HepG2 (cell line): ENCODE measurements at regions not wholly inside any gene's neighbourhood (a gene's known extent, or its start where the extent isn't known, plus 50 kb on each side); places are given as distances from the start of the nearest gene placed in this dataset.

Source experiments
- ATAC-seq: fragments of 200-7000 bp; cut with Tn5 transposase; 3 replicates; pipeline ENCODE4 v1.9.1; 2020; ENCODE audit warnings: mild to moderate bottlenecking, moderate library complexity
- BruUV-seq: library from RNA; stranded (reverse); fragments of 400-500 nt; replicated peaks from 2 replicates; lab custom pipeline; 2021; lab: Mats Ljungman, UMichigan
- CTCF ChIA-PET: fragments of 300-600 bp; formaldehyde crosslinking; extraction: SDS; loops from one replicate; lab custom pipeline; 2021; ENCODE audit warnings: low total read pairs, inconsistent platforms, low intra/inter-chr PET ratio; lab: Yijun Ruan, JAX
- POLR2A ChIA-PET: fragments of 350-600 bp; sonication (Branson Sonifier 250); formaldehyde crosslinking; loops from one replicate; lab custom pipeline; 2020; ENCODE audit warnings: antibody characterized with exemption, inconsistent platforms; lab: Yijun Ruan, JAX
- DNase-seq: peaks from one replicate; pipeline ENCODE4 v3.0.0-alpha.2; 2015; ENCODE audit warnings: low spot score
- FAIRE-seq: peaks from 3 replicates; lab custom pipeline; 2011; peaks lifted over from hg19 to GRCh38; lab: Jason Lieb, UNC
- H2AFZ ChIP-seq: one replicate; pipeline ENCODE4 v1.6.1; 2011; ENCODE audit warnings: low read length, inconsistent platforms
- H3K27ac ChIP-seq: fragments of 300-600 bp; 3 replicates; pipeline ENCODE4 v1.8.0; 2011; ENCODE audit warnings: mixed run types, mild to moderate bottlenecking, mixed read lengths, low read length, inconsistent platforms; ENCODE audit not compliant: insufficient read depth; ENCODE audit errors: extremely low read length
- H3K27me3 ChIP-seq, 2 experiments: fragments of 200-600 bp in 1 of 2; 2 replicates in 1 of 2; 3 replicates in 1 of 2; pipeline versions ENCODE4 v1.6.0 to v1.8.0; 2011; ENCODE audit warnings: low read length in 2 of 2, mild to moderate bottlenecking in 2 of 2, moderate library complexity in 2 of 2, inconsistent platforms in 1 of 2; ENCODE audit not compliant: insufficient read depth in 2 of 2, control insufficient read depth in 1 of 2
- H3K36me3 ChIP-seq, 2 experiments: fragments of 200-600 bp in 1 of 2; replicated peaks in 1 of 2; 2 replicates in 1 of 2; 3 replicates in 1 of 2; pipeline versions ENCODE4 v1.5.1 to v1.8.0; 2011; ENCODE audit warnings: low read length in 2 of 2, inconsistent platforms in 1 of 2; ENCODE audit not compliant: insufficient read depth in 2 of 2, control insufficient read depth in 1 of 2
- H3K4me1 ChIP-seq: 2 replicates; pipeline ENCODE4 v1.5.1; 2012; ENCODE audit warnings: low read length, inconsistent platforms; ENCODE audit not compliant: insufficient read depth
- H3K4me2 ChIP-seq: 2 replicates; pipeline ENCODE4 v1.6.0; 2011; ENCODE audit warnings: low read depth, low read length, inconsistent platforms
- H3K4me3 ChIP-seq, 3 experiments: fragments of 200-600 bp in 1 of 3; sonication (generic), shearing (Covaris generic) in 1 of 3; replicated peaks in 1 of 3; 2 replicates each; pipeline ENCODE4 v1.5.1; 2011 to 2016; ENCODE audit warnings: low read length in 3 of 3, inconsistent platforms in 2 of 3, low read depth in 2 of 3, mild to moderate bottlenecking in 2 of 3, control low read depth in 1 of 3, mixed read lengths in 1 of 3; ENCODE audit not compliant: insufficient read depth in 1 of 3
- H3K79me2 ChIP-seq: one replicate; pipeline ENCODE4 v1.6.1; 2011; ENCODE audit warnings: low read length, inconsistent platforms; ENCODE audit not compliant: insufficient read depth
- H3K9ac ChIP-seq: 2 replicates; pipeline ENCODE4 v1.6.0; 2011; ENCODE audit warnings: mild to moderate bottlenecking, low read depth, low read length, inconsistent platforms; ENCODE audit not compliant: insufficient read depth
- H3K9me3 ChIP-seq: 2 replicates; pipeline ENCODE4 v1.5.1; 2012; ENCODE audit warnings: mild to moderate bottlenecking, low read length
- H4K20me1 ChIP-seq: 2 replicates; pipeline ENCODE4 v1.6.0; 2011; ENCODE audit warnings: inconsistent platforms, mild to moderate bottlenecking, low read length, moderate library complexity; ENCODE audit not compliant: insufficient read depth
- PHF5A ChIP-seq: IDR thresholded peaks from one replicate; pipeline ENCODE4 v1.6.1; 2018; ENCODE audit warnings: low read depth, missing genetic modification reagents; ENCODE audit not compliant: unreplicated experiment
- POLR2AphosphoS5 ChIP-seq: IDR thresholded peaks from 2 replicates; pipeline ENCODE4 v1.6.1; 2012; ENCODE audit warnings: low read depth, low read length
- SP2 ChIP-seq: sonication (generic); formaldehyde crosslinking; IDR thresholded peaks from 2 replicates; pipeline ENCODE4 v1.5.1; 2020; ENCODE audit warnings: mild to moderate bottlenecking, missing genetic modification reagents
- SPEN ChIP-seq: sonication (generic); formaldehyde crosslinking; IDR thresholded peaks from 2 replicates; pipeline ENCODE4 v1.5.1; 2020; ENCODE audit warnings: low read depth, mild to moderate bottlenecking, missing genetic modification reagents
- ZFP37 ChIP-seq: sonication (generic); formaldehyde crosslinking; IDR thresholded peaks from 2 replicates; pipeline ENCODE4 v1.4.0; 2020; ENCODE audit warnings: missing genetic modification reagents, borderline replicate concordance
- ZNF614 ChIP-seq: IDR thresholded peaks from 2 replicates; pipeline ENCODE4 v1.6.1; 2018; ENCODE audit warnings: missing biosample characterization, missing genetic modification reagents, inconsistent platforms, borderline replicate concordance
- ZNF619 ChIP-seq: sonication (generic); formaldehyde crosslinking; IDR thresholded peaks from 2 replicates; pipeline ENCODE4 v1.4.0; 2020; ENCODE audit warnings: mild to moderate bottlenecking, missing genetic modification reagents
- ZNF879 ChIP-seq: sonication (generic); formaldehyde crosslinking; IDR thresholded peaks from 2 replicates; pipeline ENCODE4 v1.8.1; 2023; ENCODE audit warnings: missing genetic modification reagents
- ZSCAN22 ChIP-seq: sonication (generic); formaldehyde crosslinking; IDR thresholded peaks from 2 replicates; pipeline ENCODE4 v1.4.0; 2020; ENCODE audit warnings: mild to moderate bottlenecking, missing genetic modification reagents
- WGBS: methylation state at CpG from one replicate; pipeline ENCODE4 v1.1.6; 2017; ENCODE audit warnings: low lambda C conversion rate; 5-methylcytosine and 5-hydroxymethylcytosine counted together
- in situ Hi-C: cut with HindIII; loops from 2 replicates; pipeline ENCODE4 v1.10.0; 2017; ENCODE audit warnings: low pct_unique_long_range_greater_than_20kb; ENCODE audit not compliant: extremely low pct_ligation_motif_present
- intact Hi-C: fragments of 100-400 bp; cut with micrococcal nuclease; formaldehyde crosslinking; loops from one replicate; pipeline ENCODE4 v1.10.0; 2022; ENCODE audit not compliant: unreplicated experiment
- TF ChIP-seq, protein P1 (sequence below): sonication (generic); formaldehyde crosslinking; IDR thresholded peaks from 2 replicates; pipeline ENCODE4 v1.5.0; 2020; ENCODE audit warnings: mild to moderate bottlenecking, missing genetic modification reagents, borderline replicate concordance
- TF ChIP-seq, protein P2 (sequence below): sonication (generic); formaldehyde crosslinking; IDR thresholded peaks from 2 replicates; pipeline ENCODE4 v1.5.0; 2020; ENCODE audit warnings: missing genetic modification reagents, mild to moderate bottlenecking, borderline replicate concordance

DNA sequence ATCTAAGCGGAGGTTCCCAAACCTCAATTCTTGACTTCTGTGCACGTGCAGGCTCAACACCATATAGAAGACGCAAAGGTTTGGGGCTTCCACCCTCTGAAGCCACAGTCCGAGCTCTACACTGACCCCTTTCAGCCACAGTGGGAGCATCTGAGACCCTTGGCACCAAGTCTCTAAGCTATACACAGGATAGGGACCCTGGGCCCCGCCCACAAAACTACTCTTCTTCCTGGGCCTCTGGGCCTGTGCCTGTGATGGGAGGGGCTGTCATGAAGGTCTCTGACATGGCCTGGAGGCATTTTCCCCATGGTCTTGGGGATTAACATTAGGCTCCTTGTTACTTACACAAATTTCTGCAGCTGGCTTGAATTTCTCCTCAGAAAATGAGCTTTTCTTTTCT lies 1374.1 kb upstream of the NXPH2 start (continued):
- TF ChIP-seq, protein P1, sequence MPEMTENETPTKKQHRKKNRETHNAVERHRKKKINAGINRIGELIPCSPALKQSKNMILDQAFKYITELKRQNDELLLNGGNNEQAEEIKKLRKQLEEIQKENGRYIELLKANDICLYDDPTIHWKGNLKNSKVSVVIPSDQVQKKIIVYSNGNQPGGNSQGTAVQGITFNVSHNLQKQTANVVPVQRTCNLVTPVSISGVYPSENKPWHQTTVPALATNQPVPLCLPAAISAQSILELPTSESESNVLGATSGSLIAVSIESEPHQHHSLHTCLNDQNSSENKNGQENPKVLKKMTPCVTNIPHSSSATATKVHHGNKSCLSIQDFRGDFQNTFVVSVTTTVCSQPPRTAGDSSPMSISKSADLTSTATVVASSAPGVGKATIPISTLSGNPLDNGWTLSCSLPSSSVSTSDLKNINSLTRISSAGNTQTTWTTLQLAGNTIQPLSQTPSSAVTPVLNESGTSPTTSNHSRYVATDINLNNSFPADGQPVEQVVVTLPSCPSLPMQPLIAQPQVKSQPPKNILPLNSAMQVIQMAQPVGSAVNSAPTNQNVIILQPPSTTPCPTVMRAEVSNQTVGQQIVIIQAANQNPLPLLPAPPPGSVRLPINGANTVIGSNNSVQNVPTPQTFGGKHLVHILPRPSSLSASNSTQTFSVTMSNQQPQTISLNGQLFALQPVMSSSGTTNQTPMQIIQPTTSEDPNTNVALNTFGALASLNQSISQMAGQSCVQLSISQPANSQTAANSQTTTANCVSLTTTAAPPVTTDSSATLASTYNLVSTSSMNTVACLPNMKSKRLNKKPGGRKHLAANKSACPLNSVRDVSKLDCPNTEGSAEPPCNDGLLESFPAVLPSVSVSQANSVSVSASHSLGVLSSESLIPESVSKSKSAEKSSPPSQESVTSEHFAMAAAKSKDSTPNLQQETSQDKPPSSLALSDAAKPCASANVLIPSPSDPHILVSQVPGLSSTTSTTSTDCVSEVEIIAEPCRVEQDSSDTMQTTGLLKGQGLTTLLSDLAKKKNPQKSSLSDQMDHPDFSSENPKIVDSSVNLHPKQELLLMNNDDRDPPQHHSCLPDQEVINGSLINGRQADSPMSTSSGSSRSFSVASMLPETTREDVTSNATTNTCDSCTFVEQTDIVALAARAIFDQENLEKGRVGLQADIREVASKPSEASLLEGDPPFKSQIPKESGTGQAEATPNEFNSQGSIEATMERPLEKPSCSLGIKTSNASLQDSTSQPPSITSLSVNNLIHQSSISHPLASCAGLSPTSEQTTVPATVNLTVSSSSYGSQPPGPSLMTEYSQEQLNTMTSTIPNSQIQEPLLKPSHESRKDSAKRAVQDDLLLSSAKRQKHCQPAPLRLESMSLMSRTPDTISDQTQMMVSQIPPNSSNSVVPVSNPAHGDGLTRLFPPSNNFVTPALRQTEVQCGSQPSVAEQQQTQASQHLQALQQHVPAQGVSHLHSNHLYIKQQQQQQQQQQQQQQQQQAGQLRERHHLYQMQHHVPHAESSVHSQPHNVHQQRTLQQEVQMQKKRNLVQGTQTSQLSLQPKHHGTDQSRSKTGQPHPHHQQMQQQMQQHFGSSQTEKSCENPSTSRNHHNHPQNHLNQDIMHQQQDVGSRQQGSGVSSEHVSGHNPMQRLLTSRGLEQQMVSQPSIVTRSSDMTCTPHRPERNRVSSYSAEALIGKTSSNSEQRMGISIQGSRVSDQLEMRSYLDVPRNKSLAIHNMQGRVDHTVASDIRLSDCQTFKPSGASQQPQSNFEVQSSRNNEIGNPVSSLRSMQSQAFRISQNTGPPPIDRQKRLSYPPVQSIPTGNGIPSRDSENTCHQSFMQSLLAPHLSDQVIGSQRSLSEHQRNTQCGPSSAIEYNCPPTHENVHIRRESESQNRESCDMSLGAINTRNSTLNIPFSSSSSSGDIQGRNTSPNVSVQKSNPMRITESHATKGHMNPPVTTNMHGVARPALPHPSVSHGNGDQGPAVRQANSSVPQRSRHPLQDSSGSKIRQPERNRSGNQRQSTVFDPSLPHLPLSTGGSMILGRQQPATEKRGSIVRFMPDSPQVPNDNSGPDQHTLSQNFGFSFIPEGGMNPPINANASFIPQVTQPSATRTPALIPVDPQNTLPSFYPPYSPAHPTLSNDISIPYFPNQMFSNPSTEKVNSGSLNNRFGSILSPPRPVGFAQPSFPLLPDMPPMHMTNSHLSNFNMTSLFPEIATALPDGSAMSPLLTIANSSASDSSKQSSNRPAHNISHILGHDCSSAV, result no peak
- TF ChIP-seq ZFP37 (CRISPR knock-in tag) (no peak), ZNF619 (CRISPR knock-in tag) (no peak)

DNA sequence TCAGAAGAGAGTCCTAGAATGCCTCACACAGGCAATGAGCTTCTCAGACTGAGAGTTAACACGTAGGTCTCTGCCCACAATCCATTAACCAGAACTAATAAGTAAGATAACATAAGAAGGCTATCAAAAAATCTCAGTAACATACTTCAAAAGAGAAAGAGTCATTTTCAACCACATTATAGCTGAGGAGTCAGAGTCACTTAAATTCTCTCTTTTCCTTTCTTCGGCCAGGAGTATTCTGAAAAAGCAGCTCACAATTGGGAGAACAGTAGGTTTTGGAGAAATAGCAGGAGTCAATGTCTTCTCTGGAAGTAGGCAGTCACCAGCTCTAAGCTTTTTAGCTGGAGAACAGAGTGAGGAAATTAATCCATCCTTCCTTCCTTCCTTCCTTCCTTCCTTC lies 1364.4 kb upstream of the NXPH2 start:
- in situ Hi-C loops, result no loop called here
- H3K4me1 ChIP-seq, result no peaks in the 10 kb centered on the region
- H3K4me2 ChIP-seq, result no peak overlapping the region
- H3K27me3 ChIP-seq, result no peaks in the 10 kb centered on the region
- no peak overlapping the region for H3K27ac ChIP-seq
- ATAC-seq (no peak), DNase-seq (no peak), FAIRE-seq (no peak)
- H3K4me3 ChIP-seq, result no peak overlapping the region
- H3K36me3 ChIP-seq, result no peaks in the 10 kb centered on the region
- ChIA-PET POLR2A (no interaction called here), CTCF (no interaction called here)
- H3K79me2 ChIP-seq, result no peaks in the 10 kb centered on the region
- no peak overlapping the region for H3K9ac ChIP-seq
- H3K9me3 ChIP-seq, result no peaks in the 10 kb centered on the region
- H4K20me1 ChIP-seq, result no peaks in the 10 kb centered on the region
- H2AFZ ChIP-seq, result no peak overlapping the region
- no TSS peak for BruUV-seq
- 18% methylated on average over 2 of the region's 2 CpGs for WGBS
- intact Hi-C loops, result no loop called here
- TF ChIP-seq PHF5A (CRISPR knock-in tag) (no peak), ZSCAN22 (CRISPR knock-in tag) (no peak), SP2 (CRISPR knock-in tag) (no peak), ZNF614 (no peak), SPEN (no peak), POLR2AphosphoS5 (no peak), ZNF879 (CRISPR knock-in tag) (no peak)
- TF ChIP-seq, protein P2, sequence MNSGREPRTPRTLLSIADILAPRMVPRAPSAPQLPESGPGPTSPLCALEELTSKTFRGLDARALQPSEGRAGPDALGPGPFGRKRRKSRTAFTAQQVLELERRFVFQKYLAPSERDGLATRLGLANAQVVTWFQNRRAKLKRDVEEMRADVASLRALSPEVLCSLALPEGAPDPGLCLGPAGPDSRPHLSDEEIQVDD (CRISPR knock-in tag), result no peak
